Keratinocyte (primary cell): ENCODE measurements at regions not wholly inside any gene's neighbourhood (a gene's known extent, or its start where the extent isn't known, plus 50 kb on each side); places are given as distances from the start of the nearest gene placed in this dataset.

Experiments
- DNase-seq: peaks from one replicate; pipeline ENCODE4 v3.0.0-alpha.2; 2011; ENCODE audit warnings: low read depth, missing footprints, low spot score
- FAIRE-seq: peaks from 2 replicates; lab custom pipeline; 2011; peaks lifted over from hg19 to GRCh38; lab: Jason Lieb, UNC
- H2AFZ ChIP-seq: 2 replicates; pipeline ENCODE4 v1.6.0; 2012; ENCODE audit warnings: low read length, control low read depth, inconsistent platforms; ENCODE audit not compliant: control insufficient read depth
- H3K27ac ChIP-seq: 2 replicates; pipeline ENCODE4 v1.5.1; 2011; ENCODE audit warnings: low read length; ENCODE audit not compliant: control insufficient read depth, insufficient read depth
- H3K27me3 ChIP-seq: 3 replicates; pipeline ENCODE4 v1.6.0; 2011; ENCODE audit warnings: low read length; ENCODE audit not compliant: control insufficient read depth, insufficient read depth; ENCODE audit errors: extremely low read depth
- H3K36me3 ChIP-seq, 2 experiments: 2 replicates in 1 of 2; 3 replicates in 1 of 2; pipeline ENCODE4 v1.5.1; 2011; ENCODE audit warnings: low read length in 2 of 2, mild to moderate bottlenecking in 1 of 2; ENCODE audit not compliant: control insufficient read depth in 2 of 2, insufficient read depth in 2 of 2; ENCODE audit errors: extremely low read depth in 1 of 2
- H3K4me1 ChIP-seq: 3 replicates; pipeline ENCODE4 v1.5.1; 2011; ENCODE audit warnings: low read length; ENCODE audit not compliant: control insufficient read depth, insufficient read depth; ENCODE audit errors: extremely low read depth
- H3K4me2 ChIP-seq: 3 replicates; pipeline ENCODE4 v1.6.0; 2011; ENCODE audit warnings: low read depth, low read length; ENCODE audit not compliant: control insufficient read depth, insufficient read depth; ENCODE audit errors: extremely low read depth
- H3K4me3 ChIP-seq, 3 experiments: fragments of 200-600 bp in 1 of 3; sonication (generic) in 1 of 3; 2 replicates in 2 of 3; 3 replicates in 1 of 3; pipeline ENCODE4 v1.5.1; 2011 to 2016; ENCODE audit warnings: low read length in 3 of 3, mild to moderate bottlenecking in 3 of 3, control low read depth in 2 of 3, inconsistent platforms in 1 of 3, low read depth in 1 of 3, mixed read lengths in 1 of 3, mixed run types in 1 of 3, moderate library complexity in 1 of 3; ENCODE audit not compliant: control insufficient read depth in 2 of 3, insufficient read depth in 2 of 3; ENCODE audit errors: extremely low read depth in 1 of 3
- H3K79me2 ChIP-seq: 2 replicates; pipeline ENCODE4 v1.6.0; 2012; ENCODE audit warnings: low read length; ENCODE audit not compliant: control insufficient read depth, insufficient read depth
- H3K9ac ChIP-seq: 3 replicates; pipeline ENCODE4 v1.6.0; 2011; ENCODE audit warnings: low read length; ENCODE audit not compliant: control insufficient read depth, insufficient read depth; ENCODE audit errors: extremely low read depth
- H3K9me1 ChIP-seq: 3 replicates; pipeline ENCODE4 v1.6.0; 2011; ENCODE audit warnings: low read length; ENCODE audit not compliant: control insufficient read depth, insufficient read depth; ENCODE audit errors: extremely low read depth
- H3K9me3 ChIP-seq: 2 replicates; pipeline ENCODE4 v1.5.1; 2012; ENCODE audit warnings: low read depth, low read length; ENCODE audit not compliant: control insufficient read depth
- H4K20me1 ChIP-seq: 3 replicates; pipeline ENCODE4 v1.6.0; 2011; ENCODE audit warnings: low read length; ENCODE audit not compliant: control insufficient read depth, insufficient read depth; ENCODE audit errors: extremely low read depth
- CTCF ChIP-seq, 3 experiments: IDR thresholded peaks in 1 of 3; conservative IDR thresholded peaks in 1 of 3; optimal IDR thresholded peaks in 1 of 3; 2 replicates in 2 of 3; 3 replicates in 1 of 3; pipeline versions ENCODE3 to v1.5.1; 2011; ENCODE audit warnings: low read length in 3 of 3, mild to moderate bottlenecking in 3 of 3, moderate library complexity in 2 of 3, control low read depth in 1 of 3, inconsistent platforms in 1 of 3; ENCODE audit not compliant: insufficient read depth in 2 of 3; ENCODE audit errors: extremely low read depth in 1 of 3
- EZH2 ChIP-seq: IDR thresholded peaks from one replicate; pipeline ENCODE4 v1.6.1; 2012; ENCODE audit warnings: inconsistent platforms, mild to moderate bottlenecking, low read length, moderate library complexity
- dilution Hi-C: fragments of 300-500 bp; cut with MboI; formaldehyde crosslinking; loops from one replicate; pipeline ENCODE4 v1.7.0; 2020; ENCODE audit warnings: low sequenced_read_pairs; ENCODE audit not compliant: extremely low pct_ligation_motif_present

DNA sequence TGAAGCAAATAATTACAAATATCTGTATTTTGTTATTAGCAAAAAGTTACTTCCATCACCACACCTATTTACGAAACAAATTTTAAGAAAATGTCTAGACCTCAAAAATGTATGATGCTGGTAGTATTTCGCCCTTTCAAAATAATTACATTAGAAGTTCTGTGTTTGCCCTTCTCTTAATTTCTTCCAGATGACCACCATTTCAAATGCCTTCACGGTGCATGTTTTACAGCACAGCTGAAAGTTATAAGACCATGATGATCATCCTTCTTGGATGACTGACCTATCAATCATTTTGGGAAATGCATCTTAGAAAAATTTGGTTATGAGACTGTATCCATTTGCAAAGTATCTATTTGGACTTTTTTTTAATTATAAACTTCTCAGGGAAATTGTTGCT is 390.8 kb downstream of the SLITRK6 start:
- Histone ChIP-seq H3K9ac (no peak overlapping the region), H3K79me2 (no peaks in the 10 kb centered on the region), H2AFZ (no peak overlapping the region), H4K20me1 (no peaks in the 10 kb centered on the region), H3K9me1 (no peaks in the 10 kb centered on the region), H3K4me1 (no peaks in the 10 kb centered on the region), H3K4me3 (no peak overlapping the region), H3K9me3 (no peaks in the 10 kb centered on the region), H3K4me2 (no peak overlapping the region), H3K27me3 (no peaks in the 10 kb centered on the region), H3K36me3 (no peaks in the 10 kb centered on the region), H3K27ac (no peak overlapping the region)
- no peak for TF ChIP-seq EZH2
- no peak for TF ChIP-seq CTCF (optimal IDR thresholded peaks at IDR 0.05 in 1 of 3, IDR thresholded peaks at IDR 0.05 in 1 of 3, conservative IDR thresholded peaks at IDR 0.05 in 1 of 3; ENCODE audit: extremely low read depth in 1 of 3, insufficient read depth in 2 of 3, low read length in 3 of 3)
- dilution Hi-C loops, result no loop called here
- FAIRE-seq, result no peak
- DNase-seq, result no peak

DNA sequence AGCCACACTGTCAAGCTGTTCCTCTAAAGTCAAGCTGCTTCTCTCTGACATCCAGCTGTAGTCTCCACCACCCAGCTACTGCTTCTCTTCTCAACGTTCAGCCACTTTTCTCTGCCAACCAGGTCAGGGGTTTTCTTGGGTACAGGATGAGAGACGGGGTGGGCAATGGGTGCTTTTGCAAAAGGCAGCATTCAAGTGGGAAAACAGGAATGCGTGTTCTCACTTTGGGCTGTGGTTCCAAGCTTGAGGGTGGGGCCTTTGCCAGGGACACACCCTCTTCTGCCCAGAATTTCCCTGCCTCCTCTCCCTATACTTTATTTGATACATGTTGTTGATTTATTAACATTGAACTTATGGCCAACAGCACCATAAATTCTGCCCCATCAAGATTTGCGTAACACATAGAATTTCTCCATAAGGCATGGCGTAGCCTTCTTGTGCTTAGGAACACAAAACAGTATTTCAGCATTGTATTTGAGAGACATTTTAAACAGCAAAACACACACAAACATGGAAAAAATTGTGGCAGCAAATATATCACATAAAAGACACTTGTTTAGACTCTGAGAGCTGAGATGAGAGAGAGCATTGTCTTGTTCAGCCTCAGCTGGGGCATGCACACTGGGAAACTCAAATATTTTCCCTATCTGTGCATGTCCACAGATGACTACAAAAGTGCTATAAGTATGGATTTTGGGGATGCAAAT is 392.8 kb downstream of the SLITRK6 start:
- Histone ChIP-seq H3K4me2 (no peak overlapping the region), H3K9me1 (no peaks in the 10 kb centered on the region), H2AFZ (no peak overlapping the region), H3K36me3 (no peaks in the 10 kb centered on the region), H3K9ac (no peak overlapping the region), H3K79me2 (no peaks in the 10 kb centered on the region), H3K27me3 (no peaks in the 10 kb centered on the region), H3K4me1 (no peaks in the 10 kb centered on the region), H3K27ac (no peak overlapping the region), H3K4me3 (no peak overlapping the region), H4K20me1 (no peaks in the 10 kb centered on the region), H3K9me3 (no peaks in the 10 kb centered on the region)
- dilution Hi-C loops, result no loop called here
- FAIRE-seq (no peak), DNase-seq (no peak)
- no peak for TF ChIP-seq CTCF (optimal IDR thresholded peaks at IDR 0.05 in 1 of 3, IDR thresholded peaks at IDR 0.05 in 1 of 3, conservative IDR thresholded peaks at IDR 0.05 in 1 of 3; ENCODE audit: extremely low read depth in 1 of 3, insufficient read depth in 2 of 3, low read length in 3 of 3)
- no peak for TF ChIP-seq EZH2
